Body of pancreas (tissue), 4 donors: ENCODE measurements at regions not wholly inside any gene's neighbourhood (a gene's known extent, or its start where the extent isn't known, plus 50 kb on each side); places are given as distances from the start of the nearest gene placed in this dataset.

Source experiments
- CTCF ChIP-seq, 7 experiments: fragments of 450-650 bp in 4 of 7; fragments of 200-600 bp in 3 of 7; sonication (generic) in 3 of 7; IDR thresholded peaks; one replicate each; pipeline ENCODE4 v1.5.1; 2016 to 2019; ENCODE audit warnings: antibody characterized with exemption in 7 of 7
- POLR2A ChIP-seq, 3 donors: fragments of 450-650 bp; IDR thresholded peaks; one replicate each; pipeline ENCODE4 v1.6.1; 2016; ENCODE audit warnings: antibody characterized with exemption in 3 of 3, mild to moderate bottlenecking in 2 of 3

- TF ChIP-seq CTCF (IDR thresholded peaks at IDR 0.05) (no peak), POLR2A (IDR thresholded peaks at IDR 0.05) (no peak)
These were observed 115.5 kb downstream of the CARTPT start for GRCh38 chr5:71834601-71835000.
